ENCODE measurements at regions not wholly inside any gene's neighbourhood (a gene's known extent, or its start where the extent isn't known, plus 50 kb on each side); places are given as distances from the start of the nearest gene placed in this dataset.

DNA sequence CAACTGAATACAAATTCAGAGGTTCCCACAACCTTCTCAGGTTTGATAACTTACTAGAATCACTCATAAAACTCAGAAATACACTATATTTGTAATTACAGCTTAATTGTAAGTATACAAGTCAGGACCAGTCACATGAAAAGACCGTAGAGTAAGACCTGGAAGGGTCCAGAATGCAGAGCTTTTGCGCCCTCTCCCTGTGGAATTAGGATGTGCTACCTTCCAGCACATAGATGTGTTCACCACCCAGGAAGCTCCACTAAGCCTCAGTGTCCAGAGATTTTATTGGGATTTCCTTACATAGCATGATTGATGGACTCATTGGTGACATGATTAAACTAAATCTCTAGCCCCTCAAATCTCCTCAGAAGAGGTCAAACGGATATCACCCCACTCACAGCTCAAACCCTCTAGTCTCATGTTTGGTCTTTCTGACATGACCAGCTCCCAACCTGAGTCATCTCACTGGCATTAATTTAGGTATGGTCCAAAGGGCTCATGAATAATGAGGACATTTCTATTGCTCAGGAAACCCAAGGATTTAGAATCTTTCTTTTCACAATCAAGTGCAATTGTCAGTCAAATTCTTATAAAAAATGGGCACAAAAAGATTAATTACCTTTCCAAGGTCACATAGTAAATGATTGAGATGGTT, 77.2 kb upstream of the UBASH3B start:
- TF ChIP-seq POLR2AphosphoS5 (IDR thresholded peaks at IDR 0.05; ENCODE audit: borderline replicate concordance, low read depth, low read length) (no peak), EZH2 (IDR thresholded peaks at IDR 0.05) (no peak), FOXP2 (optimal IDR thresholded peaks at IDR 0.05; ENCODE audit: control extremely low read depth, extremely low read length, insufficient read depth) (no peak)

All from SK-N-MC (cell line).